CD4-positive, alpha-beta T cell treated with Interleukin-4 for 4 hours (primary cell): ENCODE measurements at regions not wholly inside any gene's neighbourhood (a gene's known extent, or its start where the extent isn't known, plus 50 kb on each side); places are given as distances from the start of the nearest gene placed in this dataset.
"Not testable (repeated sequence)": the region's sequence is repeated elsewhere in the genome, so short reads cannot be mapped to it uniquely, and the experiment has no call there.

Experiments
- DNase-seq: peaks from one replicate; pipeline ENCODE4 v3.0.0-alpha.2; 2020

- DNase-seq, result no peak
These were observed 222.6 kb downstream of the ANAPC1 start for GRCh38 chr2:111661286-111661940.

GRCh38 chr2:111662039-111662770 is 221.8 kb downstream of the ANAPC1 start:
- no peak for DNase-seq

GRCh38 chr2:111662771-111663470 is 221.1 kb downstream of the ANAPC1 start:
- DNase-seq, result no peak

- no peak for DNase-seq
These were observed 220.3 kb downstream of the ANAPC1 start for GRCh38 chr2:111663471-111664274.

GRCh38 chr2:111664275-111664850 is 219.6 kb downstream of the ANAPC1 start:
- DNase-seq, result no peak

GRCh38 chr2:111665011-111665410 is 219.0 kb downstream of the ANAPC1 start:
- no peak for DNase-seq

- no peak for DNase-seq
These were observed 218.4 kb downstream of the ANAPC1 start for GRCh38 chr2:111665551-111666116.

GRCh38 chr2:111666160-111666559 is 217.8 kb downstream of the ANAPC1 start:
- DNase-seq, result no peak

- no peak for DNase-seq
These were observed 217.0 kb downstream of the ANAPC1 start for GRCh38 chr2:111667001-111667400.

- DNase-seq, result no peak
These were observed 216.3 kb downstream of the ANAPC1 start for GRCh38 chr2:111667542-111668273.

GRCh38 chr2:111668274-111668616 is 215.7 kb downstream of the ANAPC1 start:
- DNase-seq, result no peak

- no peak for DNase-seq
These were observed 215.3 kb downstream of the ANAPC1 start for GRCh38 chr2:111668741-111669140.

- DNase-seq, result no peak
These were observed 213.9 kb downstream of the ANAPC1 start for GRCh38 chr2:111669928-111670695.

- no peak for DNase-seq
These were observed 213.2 kb downstream of the ANAPC1 start for GRCh38 chr2:111670776-111671175.

- no peak for DNase-seq
These were observed 212.4 kb downstream of the ANAPC1 start for GRCh38 chr2:111671426-111672150.

- not testable (repeated sequence) for DNase-seq
These were observed 211.4 kb downstream of the ANAPC1 start for GRCh38 chr2:111672641-111673040.

- DNase-seq, result no peak
These were observed 210.5 kb downstream of the ANAPC1 start for GRCh38 chr2:111673526-111673925.

GRCh38 chr2:111675419-111676194 is 208.4 kb downstream of the ANAPC1 start:
- DNase-seq, result no peak

GRCh38 chr2:111676291-111676822 is 207.6 kb downstream of the ANAPC1 start:
- no peak for DNase-seq
